ENCODE measurements at regions not wholly inside any gene's neighbourhood (a gene's known extent, or its start where the extent isn't known, plus 50 kb on each side); places are given as distances from the start of the nearest gene placed in this dataset.

GRCh38 chr1:4379451-4380175, 274.8 kb upstream of the AJAP1 start:
- DNase-seq (ENCODE audit: low spot score): no peak

- no peak for DNase-seq (ENCODE audit: low spot score)
These were observed 273.7 kb upstream of the AJAP1 start for GRCh38 chr1:4380564-4381168.

GRCh38 chr1:4393191-4393590, 261.2 kb upstream of the AJAP1 start:
- DNase-seq (ENCODE audit: low spot score): no peak

GRCh38 chr1:4394366-4394765, 260.0 kb upstream of the AJAP1 start:
- no peak for DNase-seq (ENCODE audit: low spot score)

- DNase-seq (ENCODE audit: low spot score): no peak
These were observed 259.3 kb upstream of the AJAP1 start for GRCh38 chr1:4395158-4395557.

- DNase-seq (ENCODE audit: low spot score): no peak
These were observed 258.7 kb upstream of the AJAP1 start for GRCh38 chr1:4395676-4396075.

GRCh38 chr1:4396551-4396950, 257.9 kb upstream of the AJAP1 start:
- DNase-seq (ENCODE audit: low spot score): no peak

GRCh38 chr1:4397196-4397595, 257.2 kb upstream of the AJAP1 start:
- no peak for DNase-seq (ENCODE audit: low spot score)

- DNase-seq (ENCODE audit: low spot score): no peak
These were observed 252.4 kb upstream of the AJAP1 start for GRCh38 chr1:4402032-4402431.

- DNase-seq (ENCODE audit: low spot score): no peak
These were observed 249.4 kb upstream of the AJAP1 start for GRCh38 chr1:4404854-4405590.

GRCh38 chr1:4407851-4408250, 246.6 kb upstream of the AJAP1 start:
- no peak for DNase-seq (ENCODE audit: low spot score)

- DNase-seq (ENCODE audit: low spot score): no peak
These were observed 246.0 kb upstream of the AJAP1 start for GRCh38 chr1:4408380-4408779.

GRCh38 chr1:4411862-4412261, 242.5 kb upstream of the AJAP1 start:
- no peak for DNase-seq (ENCODE audit: low spot score)

- no peak for DNase-seq (ENCODE audit: low spot score)
These were observed 238.9 kb upstream of the AJAP1 start for GRCh38 chr1:4415476-4415875.

GRCh38 chr1:4416189-4416588, 238.2 kb upstream of the AJAP1 start:
- no peak for DNase-seq (ENCODE audit: low spot score)

- no peak for DNase-seq (ENCODE audit: low spot score)
These were observed 236.4 kb upstream of the AJAP1 start for GRCh38 chr1:4418021-4418420.

- no peak for DNase-seq (ENCODE audit: low spot score)
These were observed 232.4 kb upstream of the AJAP1 start for GRCh38 chr1:4421986-4422385.

- no peak for DNase-seq (ENCODE audit: low spot score)
These were observed 231.7 kb upstream of the AJAP1 start for GRCh38 chr1:4422504-4423289.

GRCh38 chr1:4424254-4424653, 230.2 kb upstream of the AJAP1 start:
- DNase-seq (ENCODE audit: low spot score): no peak

GRCh38 chr1:4424766-4425165, 229.6 kb upstream of the AJAP1 start:
- no peak for DNase-seq (ENCODE audit: low spot score)

- no peak for DNase-seq (ENCODE audit: low spot score)
These were observed 228.5 kb upstream of the AJAP1 start for GRCh38 chr1:4425892-4426291.

GRCh38 chr1:4428711-4429110, 225.7 kb upstream of the AJAP1 start:
- no peak for DNase-seq (ENCODE audit: low spot score)

All from AG20443 (cell line).